Left ventricle myocardium inferior (tissue), 1 donor: ENCODE measurements at regions not wholly inside any gene's neighbourhood (a gene's known extent, or its start where the extent isn't known, plus 50 kb on each side); places are given as distances from the start of the nearest gene placed in this dataset.

Source experiments
- DNase-seq: peaks from one replicate; pipeline ENCODE4 v3.0.0-alpha.2; 2020
- H3K27ac ChIP-seq: fragments of 200-600 bp; replicated peaks from 2 replicates; pipeline ENCODE4 v1.8.0; 2021
- H3K27me3 ChIP-seq: fragments of 200-600 bp; 2 replicates; pipeline ENCODE4 v1.8.0; 2021; ENCODE audit warnings: low read depth
- H3K36me3 ChIP-seq: fragments of 200-600 bp; 2 replicates; pipeline ENCODE4 v1.8.0; 2021
- H3K4me1 ChIP-seq: fragments of 200-600 bp; 2 replicates; pipeline ENCODE4 v1.8.0; 2021
- H3K4me3 ChIP-seq: fragments of 200-600 bp; 2 replicates; pipeline ENCODE4 v1.8.0; 2021; ENCODE audit warnings: mild to moderate bottlenecking, moderate library complexity
- H3K9me3 ChIP-seq: fragments of 200-600 bp; replicated peaks from 2 replicates; pipeline ENCODE4 v1.8.0; 2021
- intact Hi-C: fragments of 100-400 bp; cut with micrococcal nuclease; formaldehyde crosslinking; loops from one replicate; pipeline ENCODE4 v1.11.0; 2022
- TF ChIP-seq, protein P1 (sequence below): fragments of 200-600 bp; IDR thresholded peaks from 2 replicates; pipeline ENCODE4 v1.8.0; 2021; ENCODE audit warnings: antibody characterized with exemption, mild to moderate bottlenecking, borderline replicate concordance
- donor health status: DM: no; HTN: yes; CAD: no; lungs with severe emphysema.

DNA sequence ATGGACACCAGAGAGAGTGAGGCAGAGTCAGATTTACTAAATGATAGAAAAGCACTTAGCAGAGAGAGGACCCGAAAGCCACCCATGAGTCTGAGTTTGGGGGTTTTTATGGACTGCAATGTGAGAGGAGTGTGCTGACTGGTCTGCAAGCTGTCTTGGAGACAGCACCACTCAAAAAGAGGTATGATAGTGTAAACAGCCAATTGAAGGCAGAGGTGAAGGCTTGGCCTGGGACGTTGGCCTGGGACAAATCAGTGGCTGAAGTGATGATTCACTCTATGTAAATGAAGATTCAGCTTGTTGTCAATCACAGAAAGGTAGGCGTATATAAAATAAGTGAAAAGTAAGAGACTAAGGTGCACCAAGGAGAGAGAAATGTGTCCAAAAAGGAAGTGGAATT lies 217.6 kb upstream of the ZFP42 start:
- no peaks in the 10 kb centered on the region for H3K36me3 ChIP-seq
- H3K27ac ChIP-seq = no peak overlapping the region
- H3K4me3 ChIP-seq = no peak overlapping the region
- peaks cover 16% of the 10 kb centered on the region for H3K9me3 ChIP-seq
- H3K4me1 ChIP-seq = no peaks in the 10 kb centered on the region
- TF ChIP-seq, protein P1, sequence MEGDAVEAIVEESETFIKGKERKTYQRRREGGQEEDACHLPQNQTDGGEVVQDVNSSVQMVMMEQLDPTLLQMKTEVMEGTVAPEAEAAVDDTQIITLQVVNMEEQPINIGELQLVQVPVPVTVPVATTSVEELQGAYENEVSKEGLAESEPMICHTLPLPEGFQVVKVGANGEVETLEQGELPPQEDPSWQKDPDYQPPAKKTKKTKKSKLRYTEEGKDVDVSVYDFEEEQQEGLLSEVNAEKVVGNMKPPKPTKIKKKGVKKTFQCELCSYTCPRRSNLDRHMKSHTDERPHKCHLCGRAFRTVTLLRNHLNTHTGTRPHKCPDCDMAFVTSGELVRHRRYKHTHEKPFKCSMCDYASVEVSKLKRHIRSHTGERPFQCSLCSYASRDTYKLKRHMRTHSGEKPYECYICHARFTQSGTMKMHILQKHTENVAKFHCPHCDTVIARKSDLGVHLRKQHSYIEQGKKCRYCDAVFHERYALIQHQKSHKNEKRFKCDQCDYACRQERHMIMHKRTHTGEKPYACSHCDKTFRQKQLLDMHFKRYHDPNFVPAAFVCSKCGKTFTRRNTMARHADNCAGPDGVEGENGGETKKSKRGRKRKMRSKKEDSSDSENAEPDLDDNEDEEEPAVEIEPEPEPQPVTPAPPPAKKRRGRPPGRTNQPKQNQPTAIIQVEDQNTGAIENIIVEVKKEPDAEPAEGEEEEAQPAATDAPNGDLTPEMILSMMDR = no peak
- intact Hi-C loops = no loop called here
- no peak for DNase-seq
- H3K27me3 ChIP-seq = no peaks in the 10 kb centered on the region

DNA sequence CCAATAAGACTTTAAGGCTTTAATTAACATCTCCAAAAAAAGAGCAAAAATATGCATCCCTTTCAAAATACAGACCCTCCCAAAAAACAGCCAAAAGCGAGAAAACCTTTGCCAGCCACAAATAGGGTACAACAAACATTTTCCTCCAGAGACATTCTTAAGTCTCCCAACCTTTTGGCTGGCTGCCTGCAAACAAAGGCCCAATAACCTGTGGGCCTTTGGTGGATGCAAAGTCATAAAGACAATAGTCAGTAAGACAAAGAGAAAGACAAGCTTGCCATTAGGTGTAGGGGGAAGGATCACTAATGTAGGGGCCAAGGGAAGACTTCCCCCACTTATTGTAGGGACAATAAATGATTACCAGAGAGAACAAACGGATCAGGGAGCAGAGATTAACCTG lies 215.5 kb upstream of the ZFP42 start:
- intact Hi-C loops = no loop called here
- Histone ChIP-seq H3K4me3 (no peak overlapping the region), H3K36me3 (no peaks in the 10 kb centered on the region), H3K27ac (no peak overlapping the region), H3K9me3 (peaks cover 37% of the 10 kb centered on the region), H3K4me1 (no peaks in the 10 kb centered on the region), H3K27me3 (no peaks in the 10 kb centered on the region)
- DNase-seq = no peak
- TF ChIP-seq, protein P1 = no peak

DNA sequence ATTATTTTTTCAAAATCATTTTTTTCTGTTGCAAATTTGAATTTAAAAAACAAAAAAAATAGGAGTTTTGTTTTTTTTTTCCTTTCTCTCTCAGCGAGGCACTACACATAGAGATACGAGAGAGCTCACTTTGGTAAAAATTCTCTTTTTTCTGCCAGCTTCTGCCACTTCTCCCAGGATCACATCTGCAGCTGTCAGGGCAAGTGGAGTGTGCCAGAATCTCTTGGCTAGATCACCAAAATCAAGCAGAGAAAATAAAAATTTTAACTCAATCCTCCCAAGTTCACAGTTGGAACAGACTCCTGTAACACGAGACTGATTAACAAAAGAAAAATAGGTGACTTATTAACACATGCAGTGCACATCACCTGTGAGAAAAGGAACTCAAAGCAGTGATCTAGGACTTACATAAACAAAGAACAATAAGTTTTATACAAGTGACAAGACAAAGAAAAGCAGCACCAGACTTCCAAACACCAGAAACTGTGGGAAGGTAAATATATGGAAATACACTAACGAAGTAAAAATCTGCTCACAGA lies 213.2 kb upstream of the ZFP42 start:
- no peak for DNase-seq
- Histone ChIP-seq H3K4me3 (no peak overlapping the region), H3K27ac (no peak overlapping the region), H3K27me3 (no peaks in the 10 kb centered on the region), H3K9me3 (peaks cover 40% of the 10 kb centered on the region), H3K36me3 (no peaks in the 10 kb centered on the region), H3K4me1 (no peaks in the 10 kb centered on the region)
- intact Hi-C loops = no loop called here
- TF ChIP-seq, protein P1 = no peak

DNA sequence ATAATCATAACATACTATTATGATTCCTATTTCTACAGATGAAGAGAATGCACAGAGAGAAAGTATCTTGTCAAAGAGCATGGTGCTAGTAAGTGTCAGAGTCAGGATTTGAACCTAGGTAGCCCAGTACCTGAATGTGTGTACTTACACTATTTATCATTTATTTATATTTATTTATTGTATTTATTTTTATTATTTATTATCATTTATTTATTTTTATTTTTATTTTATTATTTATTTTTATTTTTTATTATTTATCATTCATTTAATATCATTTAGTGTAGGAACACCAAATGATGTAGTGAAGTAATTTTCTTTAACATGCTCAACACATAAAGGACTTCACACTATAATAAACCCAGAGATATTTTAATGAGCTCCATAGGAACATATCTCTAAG lies 209.4 kb upstream of the ZFP42 start:
- H3K9me3 ChIP-seq = peaks cover 25% of the 10 kb centered on the region
- no peaks in the 10 kb centered on the region for H3K4me1 ChIP-seq
- H3K27me3 ChIP-seq = no peaks in the 10 kb centered on the region
- TF ChIP-seq, protein P1 = no peak
- no peak overlapping the region for H3K27ac ChIP-seq
- DNase-seq = no peak
- intact Hi-C loops = no loop called here
- H3K36me3 ChIP-seq = no peaks in the 10 kb centered on the region
- H3K4me3 ChIP-seq = no peak overlapping the region

DNA sequence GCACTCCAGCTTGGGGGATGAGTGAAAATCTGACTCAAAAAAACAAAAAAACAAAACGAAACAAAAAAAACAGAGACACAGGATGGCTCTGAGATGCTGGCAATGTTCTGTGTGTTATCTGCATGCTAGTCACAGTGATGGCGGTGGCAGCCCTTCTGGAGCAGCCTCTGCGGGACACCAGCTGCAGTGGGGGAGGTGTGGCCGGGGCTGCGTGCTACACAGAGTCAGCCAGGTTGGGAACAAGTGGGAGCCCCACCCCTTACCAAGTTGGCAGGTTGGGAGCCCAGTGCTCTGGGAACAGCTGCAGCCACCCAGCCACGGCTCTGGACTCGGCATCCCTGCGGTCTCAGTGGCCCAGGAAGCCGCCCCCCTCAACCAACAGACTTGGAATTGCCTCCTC lies 206.5 kb upstream of the ZFP42 start:
- DNase-seq = no peak
- intact Hi-C loops = no loop called here
- Histone ChIP-seq H3K4me3 (no peak overlapping the region), H3K9me3 (peaks cover 13% of the 10 kb centered on the region), H3K4me1 (no peaks in the 10 kb centered on the region), H3K27ac (no peak overlapping the region), H3K27me3 (no peaks in the 10 kb centered on the region), H3K36me3 (no peaks in the 10 kb centered on the region)
- TF ChIP-seq, protein P1 = no peak
